NT2/D1 (cell line): ENCODE measurements at regions not wholly inside any gene's neighbourhood (a gene's known extent, or its start where the extent isn't known, plus 50 kb on each side); places are given as distances from the start of the nearest gene placed in this dataset.

ENCODE experiments used
- SUZ12 ChIP-seq: IDR thresholded peaks from 2 replicates; pipeline ENCODE4 v1.6.1; 2011; ENCODE audit not compliant: insufficient read length, insufficient read depth; ENCODE audit errors: extremely low read depth
- YY1 ChIP-seq: IDR thresholded peaks from 2 replicates; pipeline ENCODE4 v1.6.1; 2011; ENCODE audit not compliant: insufficient read length, insufficient read depth
- ZNF274 ChIP-seq: IDR thresholded peaks from 2 replicates; pipeline ENCODE4 v1.6.1; 2011; ENCODE audit warnings: mild to moderate bottlenecking, low read depth, low read length

DNA sequence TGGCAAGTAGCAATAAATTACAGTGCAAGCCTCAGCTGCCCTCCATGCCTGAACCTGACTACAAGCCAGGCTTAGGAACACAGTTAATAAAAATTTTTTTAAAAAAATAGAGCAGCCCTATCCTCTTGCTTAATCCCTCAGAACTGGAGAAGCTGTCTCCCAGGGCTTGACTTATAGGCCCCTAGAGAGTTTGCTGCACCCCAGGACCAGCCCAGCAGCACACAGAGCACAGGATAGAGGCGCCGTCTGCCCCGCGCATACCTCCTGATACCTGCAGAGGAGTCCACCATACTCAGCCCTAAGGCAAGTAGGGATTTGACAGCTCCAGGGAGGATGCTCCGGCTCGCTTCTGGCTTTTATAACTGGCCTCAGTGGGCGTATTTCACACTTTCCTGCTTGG is 548.6 kb upstream of the RAB6C start:
- TF ChIP-seq ZNF274 (no peak), SUZ12 (no peak), YY1 (no peak)
